NOMO-1 treated with DMSO at 0.1 percent for 48 hours (cell line): ENCODE measurements at regions not wholly inside any gene's neighbourhood (a gene's known extent, or its start where the extent isn't known, plus 50 kb on each side); places are given as distances from the start of the nearest gene placed in this dataset.
A peak's percentile ranks its signal among the peaks of the same experiment; 100 is the strongest.

Source experiments
- DNase-seq: peaks from one replicate; lab custom pipeline; 2025; ENCODE audit not compliant: unreplicated experiment; lab: John Stamatoyannopoulos, UW

- no peak for DNase-seq
These were observed 213.2 kb downstream of the SLC7A11 start for GRCh38 chr4:138028923-138029322.

GRCh38 chr4:138021139-138021830 is 220.9 kb downstream of the SLC7A11 start:
- no peak for DNase-seq

- DNase-seq, result no peak
These were observed 227.4 kb downstream of the SLC7A11 start for GRCh38 chr4:138014590-138015288.

GRCh38 chr4:138013625-138014024 is 228.5 kb downstream of the SLC7A11 start:
- DNase-seq, result no peak

GRCh38 chr4:138010639-138011038 is 231.5 kb downstream of the SLC7A11 start:
- DNase-seq, result no peak

- DNase-seq, result no peak
These were observed 234.6 kb downstream of the SLC7A11 start for GRCh38 chr4:138007572-138007971.

GRCh38 chr4:138005486-138005885 is 236.7 kb downstream of the SLC7A11 start:
- no peak for DNase-seq

- DNase-seq, result no peak
These were observed 238.9 kb downstream of the SLC7A11 start for GRCh38 chr4:138003248-138003647.

- no peak for DNase-seq
These were observed 243.3 kb downstream of the SLC7A11 start for GRCh38 chr4:137998666-137999429.

GRCh38 chr4:137997496-137997895 is 244.7 kb downstream of the SLC7A11 start:
- DNase-seq, result no peak

- DNase-seq, result no peak
These were observed 247.3 kb downstream of the SLC7A11 start for GRCh38 chr4:137994853-137995252.

- DNase-seq, result no peak
These were observed 248.9 kb downstream of the SLC7A11 start for GRCh38 chr4:137993232-137993631.

- DNase-seq, result no peak
These were observed 260.9 kb downstream of the SLC7A11 start for GRCh38 chr4:137981277-137981676.

- DNase-seq, result no peak
These were observed 261.5 kb downstream of the SLC7A11 start for GRCh38 chr4:137980641-137981040.

GRCh38 chr4:137979938-137980337 is 262.2 kb downstream of the SLC7A11 start:
- no peak for DNase-seq

GRCh38 chr4:137968956-137969678 is 273.0 kb downstream of the SLC7A11 start:
- DNase-seq, result no peak

GRCh38 chr4:137967480-137968190 is 274.5 kb downstream of the SLC7A11 start:
- no peak for DNase-seq

GRCh38 chr4:137966504-137966903 is 275.6 kb downstream of the SLC7A11 start:
- no peak for DNase-seq

GRCh38 chr4:137961051-137961438 is 281.1 kb downstream of the SLC7A11 start:
- peak; percentile 4 for DNase-seq

- no peak for DNase-seq
These were observed 281.6 kb downstream of the SLC7A11 start for GRCh38 chr4:137960371-137961050.
